ELF-1 (cell line): ENCODE measurements at regions not wholly inside any gene's neighbourhood (a gene's known extent, or its start where the extent isn't known, plus 50 kb on each side); places are given as distances from the start of the nearest gene placed in this dataset.

ENCODE experiments used
- DNase-seq: peaks from one replicate; pipeline ENCODE4 v3.0.0-alpha.2; 2016; ENCODE audit warnings: low read depth, low spot score

DNA sequence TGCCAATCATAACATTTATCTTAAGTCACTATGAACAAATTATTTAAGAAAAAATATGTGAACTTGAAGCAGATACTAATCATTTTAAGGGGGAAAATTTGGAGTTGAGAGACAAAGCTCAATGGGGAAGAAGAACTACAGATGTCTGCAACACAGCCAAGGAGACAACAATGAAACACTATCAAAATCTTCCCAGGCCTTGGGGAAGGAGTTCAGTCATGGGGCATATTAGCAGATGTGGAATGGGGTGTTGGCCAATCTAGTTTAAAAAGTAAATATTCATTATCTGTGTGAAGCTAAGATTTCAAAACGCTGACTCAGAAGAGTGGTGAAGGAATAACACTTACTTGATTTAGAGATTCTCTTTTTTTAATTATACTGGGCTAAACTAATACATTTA lies 671.6 kb upstream of the ZP4 start:
- no peak for DNase-seq

GRCh38 chr1:238558746-238559145 lies 668.0 kb upstream of the ZP4 start:
- no peak for DNase-seq

DNA sequence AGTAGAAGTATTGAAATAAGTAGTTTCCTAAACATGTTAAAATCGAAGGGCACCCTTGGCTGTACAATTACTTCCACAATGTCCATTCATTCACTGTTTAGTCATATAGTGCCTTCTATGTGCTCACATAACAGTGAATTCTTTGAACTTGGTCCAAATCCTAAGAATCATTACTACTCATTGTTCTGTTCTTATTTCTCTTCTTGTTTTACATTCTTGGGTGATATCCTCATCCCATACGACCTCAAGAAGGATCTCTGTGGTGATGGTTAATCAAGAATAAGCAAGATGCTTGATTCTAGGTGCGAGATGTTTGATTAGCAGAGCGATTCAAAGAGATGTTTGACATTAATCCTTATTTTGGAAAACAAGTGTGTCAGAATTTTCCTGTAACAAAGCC lies 667.4 kb upstream of the ZP4 start:
- DNase-seq: no peak

- DNase-seq: no peak
Measured at GRCh38 chr1:238552271-238552670, 661.5 kb upstream of the ZP4 start.

GRCh38 chr1:238549137-238549536 lies 658.4 kb upstream of the ZP4 start:
- no peak for DNase-seq

- DNase-seq: no peak
Measured at GRCh38 chr1:238546118-238546517, 655.4 kb upstream of the ZP4 start.

DNA sequence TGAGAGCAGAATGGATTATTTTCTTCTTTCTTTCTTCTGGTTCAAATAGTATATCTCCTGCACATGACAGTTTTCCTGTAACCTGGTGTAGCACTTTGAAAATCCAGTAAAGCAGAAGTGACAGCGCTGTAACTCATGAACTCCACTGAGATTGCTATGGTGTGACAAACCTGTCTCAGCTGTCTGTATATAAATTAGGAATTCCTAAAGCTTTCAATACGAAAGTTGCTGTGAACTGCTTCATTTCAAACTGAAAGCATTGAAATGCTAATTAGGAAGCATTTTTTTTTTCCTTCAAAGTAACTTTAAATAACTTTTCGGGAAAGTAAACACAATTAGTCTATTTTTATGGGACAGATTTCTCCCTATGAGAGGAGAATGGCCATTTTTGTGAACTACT lies 646.9 kb upstream of the ZP4 start:
- no peak for DNase-seq

GRCh38 chr1:238530209-238530851 lies 639.6 kb upstream of the ZP4 start:
- no peak for DNase-seq

DNA sequence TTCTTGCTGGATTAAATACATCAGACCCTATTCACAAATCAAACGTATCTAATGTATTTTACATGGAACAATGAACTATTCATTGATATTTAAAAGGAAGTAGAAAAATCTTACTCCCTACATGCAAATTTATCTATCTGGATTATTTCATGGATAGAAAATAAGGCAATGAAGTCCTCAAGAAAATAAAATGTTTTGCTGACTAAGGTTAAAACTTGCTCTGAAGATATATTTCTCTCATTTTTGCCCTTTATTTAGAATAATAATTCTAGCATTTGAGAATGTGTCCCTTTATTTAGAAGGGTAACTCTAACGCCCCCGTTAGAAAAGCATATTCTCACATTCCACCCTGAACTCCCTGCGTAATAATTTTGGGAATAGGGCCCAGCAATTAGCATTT lies 627.0 kb upstream of the ZP4 start:
- no peak for DNase-seq

GRCh38 chr1:238501290-238501689 lies 610.6 kb upstream of the ZP4 start:
- no peak for DNase-seq

DNA sequence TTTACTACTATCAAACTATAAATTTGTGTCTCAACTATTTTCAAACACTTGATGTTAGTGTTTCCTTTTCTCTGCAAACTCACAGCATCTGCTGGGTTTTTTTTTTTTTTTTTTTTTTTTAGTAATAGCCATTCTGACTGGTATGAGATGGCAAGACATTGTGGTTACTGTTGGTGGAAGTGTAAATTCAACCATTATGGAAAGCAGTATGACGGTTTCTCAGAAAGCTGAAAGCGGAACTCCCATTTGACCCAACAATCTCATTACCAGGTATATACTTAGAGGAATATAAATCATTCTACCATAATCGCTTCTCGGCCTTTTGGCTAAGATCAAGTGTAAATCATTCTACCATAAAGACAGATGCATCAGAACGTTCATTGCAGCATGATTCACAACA lies 608.3 kb upstream of the ZP4 start:
- no peak for DNase-seq

GRCh38 chr1:238492271-238492670 lies 601.5 kb upstream of the ZP4 start:
- DNase-seq: no peak

- DNase-seq: no peak
Measured at GRCh38 chr1:238491265-238491664, 600.5 kb upstream of the ZP4 start.

DNA sequence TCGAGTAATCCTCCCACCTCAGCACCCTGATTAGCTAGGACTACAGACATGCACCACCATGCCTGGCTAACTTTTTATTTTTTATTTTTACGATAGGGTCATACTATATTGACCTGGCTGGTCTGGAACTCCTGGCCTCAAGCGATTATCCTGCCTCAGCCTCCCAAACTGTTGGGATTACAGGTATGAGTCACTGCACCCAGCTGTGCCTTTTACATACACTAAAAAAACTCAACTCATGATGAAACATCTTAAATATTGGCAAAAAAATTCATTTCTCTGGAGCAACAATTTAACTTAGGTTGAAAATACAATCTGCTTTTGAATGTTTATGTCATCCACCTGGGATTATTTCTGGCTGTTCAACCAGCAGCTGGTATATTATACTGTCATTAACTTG lies 598.3 kb upstream of the ZP4 start:
- no peak for DNase-seq

DNA sequence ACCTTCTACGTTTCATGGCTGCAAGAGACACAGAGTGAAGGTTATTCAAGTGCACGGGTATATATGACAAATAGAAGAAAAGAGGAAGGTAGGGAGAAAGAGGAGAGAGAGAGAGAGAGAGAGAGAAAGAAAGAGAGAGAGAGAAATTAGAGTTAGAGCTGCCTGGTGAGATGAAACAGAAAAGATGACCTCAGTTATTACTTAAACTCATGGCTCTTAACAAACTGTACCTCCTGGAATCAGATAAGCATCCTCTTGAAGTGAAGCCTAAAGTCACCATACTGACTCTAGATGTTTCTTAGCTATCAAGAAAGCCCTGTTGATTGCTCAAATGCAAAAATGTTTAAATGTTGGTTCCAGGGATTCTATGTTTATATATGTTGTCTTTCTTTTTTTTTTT lies 597.7 kb upstream of the ZP4 start:
- DNase-seq: no peak

GRCh38 chr1:238487931-238488330 lies 597.2 kb upstream of the ZP4 start:
- DNase-seq: no peak

DNA sequence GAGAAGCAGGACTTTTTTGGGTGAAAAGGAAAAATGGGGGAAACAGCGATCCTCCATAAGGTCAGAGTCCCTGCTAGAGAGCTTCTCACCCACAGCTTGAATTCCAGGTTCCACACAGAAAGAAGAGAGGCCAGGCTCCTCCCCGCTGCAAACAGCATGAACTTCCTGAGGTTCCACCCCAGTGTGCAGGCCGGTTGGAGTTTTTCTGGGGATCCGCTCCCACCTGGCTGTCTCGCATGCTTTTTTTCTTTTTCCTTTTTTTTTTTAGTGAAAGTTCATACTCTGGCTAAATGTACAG lies 595.1 kb upstream of the ZP4 start:
- DNase-seq: no peak

- DNase-seq: peak; percentile 14
Measured at GRCh38 chr1:238485057-238485911, 594.6 kb upstream of the ZP4 start.

GRCh38 chr1:238484121-238484520 lies 593.4 kb upstream of the ZP4 start:
- DNase-seq: no peak

DNA sequence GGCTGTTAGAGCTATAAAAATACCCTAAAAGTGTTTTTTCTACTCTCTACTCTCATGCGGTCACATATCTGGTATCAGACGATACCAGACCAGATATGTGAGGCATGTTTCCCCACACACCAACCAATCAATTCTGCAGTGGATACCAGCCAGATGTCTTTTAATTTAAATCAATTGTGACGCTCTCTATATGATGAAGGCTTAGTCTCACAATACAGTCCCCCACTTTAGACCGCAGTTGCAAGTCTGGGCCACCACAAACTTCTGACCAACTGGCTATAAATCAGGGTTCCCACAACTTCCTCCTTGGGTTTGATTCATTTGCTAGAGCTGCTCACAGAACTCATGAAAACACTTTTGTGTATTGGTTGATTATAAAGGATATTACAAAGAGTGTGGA lies 586.1 kb upstream of the ZP4 start:
- DNase-seq: no peak

GRCh38 chr1:238475712-238476111 lies 585.0 kb upstream of the ZP4 start:
- DNase-seq: no peak

DNA sequence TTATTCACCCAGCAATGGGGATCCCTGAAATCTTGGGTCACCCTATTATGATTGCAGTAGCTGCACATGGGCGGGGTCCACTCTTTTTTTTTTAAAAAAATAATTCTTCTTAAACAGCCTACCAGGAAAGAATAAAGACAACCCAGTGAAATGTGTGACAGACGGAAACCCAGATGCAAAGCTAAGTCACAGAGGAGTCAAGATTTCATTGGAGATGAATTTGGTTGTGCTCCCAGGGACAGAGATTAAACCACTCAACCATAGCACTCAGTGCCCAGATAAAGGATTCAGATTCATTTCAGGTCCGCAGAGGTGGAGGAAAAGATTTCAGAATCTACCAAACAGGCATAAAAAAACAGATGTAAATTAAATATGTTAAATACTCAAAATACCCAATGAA lies 583.5 kb upstream of the ZP4 start:
- no peak for DNase-seq

- DNase-seq: no peak
Measured at GRCh38 chr1:238469146-238469631, 578.5 kb upstream of the ZP4 start.
